HG02884 (cell line): ENCODE measurements at regions not wholly inside any gene's neighbourhood (a gene's known extent, or its start where the extent isn't known, plus 50 kb on each side); places are given as distances from the start of the nearest gene placed in this dataset.

Experiments used
- ATAC-seq: cut with Tn5 transposase; IDR thresholded peaks from one replicate; pipeline ENCODE4 v1.9.1; 2021; ENCODE audit warnings: mild to moderate bottlenecking, moderate library complexity; ENCODE audit not compliant: unreplicated experiment

DNA sequence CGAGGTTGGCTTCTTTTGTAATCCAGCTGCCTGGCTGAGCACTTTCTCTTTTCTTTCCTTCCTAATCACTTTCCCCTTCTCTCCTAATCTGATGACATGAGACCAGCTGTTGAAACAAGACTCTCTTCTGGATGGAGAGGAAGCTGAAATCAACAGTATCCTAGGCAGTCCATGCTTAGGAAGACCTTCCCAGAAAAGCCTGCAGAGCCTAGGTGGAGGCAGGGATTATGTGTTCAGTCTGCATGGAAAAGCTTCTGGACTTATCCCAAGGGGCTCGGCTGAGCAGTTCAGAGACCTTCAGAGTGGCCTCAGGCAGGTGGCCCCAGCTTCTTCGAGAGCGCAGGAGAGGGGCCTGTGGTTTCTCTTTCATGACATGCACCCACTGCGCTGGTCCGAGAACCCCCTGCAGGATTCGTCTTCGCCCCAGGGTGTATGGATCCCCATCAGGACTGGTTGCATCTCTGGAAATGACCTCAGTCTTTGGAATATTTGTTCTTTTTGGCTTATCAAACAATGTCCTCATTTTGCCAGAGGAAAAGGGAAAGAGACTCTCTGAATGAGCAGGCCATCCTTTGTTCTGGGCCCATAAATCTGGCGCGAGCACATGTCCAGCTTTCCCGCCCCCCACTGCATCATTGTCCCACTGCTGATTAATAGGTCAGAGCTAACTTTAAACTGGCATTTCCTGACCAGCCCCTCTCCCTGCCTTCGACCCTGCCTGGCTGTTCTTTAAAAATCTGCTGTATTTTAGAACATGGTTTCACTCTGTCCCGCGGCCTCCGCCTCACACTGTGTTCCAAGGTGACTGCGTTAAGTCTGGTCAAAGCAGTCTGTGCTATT lies 177.9 kb upstream of the KLF4 start:
- ATAC-seq, result no peak

DNA sequence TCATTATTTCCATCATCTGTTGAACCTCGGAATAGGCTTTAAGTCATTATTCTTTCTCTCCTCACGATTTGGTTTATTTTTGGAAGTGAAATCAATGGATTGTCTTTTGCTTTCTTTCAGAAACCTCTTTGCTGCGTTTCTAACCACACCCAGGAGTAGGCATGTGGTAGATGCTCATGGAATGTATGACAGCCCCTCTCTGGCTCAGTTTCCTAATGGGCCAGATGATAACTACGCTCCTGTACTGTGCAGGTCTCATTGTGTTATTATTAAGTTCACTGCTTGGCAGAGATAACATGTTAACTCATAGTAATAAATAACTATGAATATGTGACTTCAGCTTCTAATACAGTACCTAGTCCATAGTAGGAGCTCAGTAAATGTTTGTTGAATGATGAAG lies 175.5 kb upstream of the KLF4 start:
- no peak for ATAC-seq

DNA sequence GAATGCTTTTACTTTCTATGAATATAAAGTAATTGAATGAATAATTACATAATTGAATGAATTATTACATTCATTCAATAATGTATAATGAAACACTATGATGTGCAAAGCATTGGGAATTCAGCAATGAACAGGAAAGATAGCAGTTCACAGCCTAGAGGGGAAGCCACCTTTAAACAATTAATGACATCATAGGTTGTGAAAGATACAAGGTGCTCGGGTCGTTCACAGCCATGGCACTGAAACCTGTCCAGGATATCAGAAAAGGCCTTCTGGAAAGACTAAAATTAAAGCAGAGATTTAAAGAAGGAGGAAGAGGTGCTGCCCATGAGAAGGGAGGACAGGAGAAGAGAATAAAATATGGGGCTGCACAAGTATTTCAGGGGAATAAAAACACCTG lies 171.4 kb upstream of the KLF4 start:
- no peak for ATAC-seq

DNA sequence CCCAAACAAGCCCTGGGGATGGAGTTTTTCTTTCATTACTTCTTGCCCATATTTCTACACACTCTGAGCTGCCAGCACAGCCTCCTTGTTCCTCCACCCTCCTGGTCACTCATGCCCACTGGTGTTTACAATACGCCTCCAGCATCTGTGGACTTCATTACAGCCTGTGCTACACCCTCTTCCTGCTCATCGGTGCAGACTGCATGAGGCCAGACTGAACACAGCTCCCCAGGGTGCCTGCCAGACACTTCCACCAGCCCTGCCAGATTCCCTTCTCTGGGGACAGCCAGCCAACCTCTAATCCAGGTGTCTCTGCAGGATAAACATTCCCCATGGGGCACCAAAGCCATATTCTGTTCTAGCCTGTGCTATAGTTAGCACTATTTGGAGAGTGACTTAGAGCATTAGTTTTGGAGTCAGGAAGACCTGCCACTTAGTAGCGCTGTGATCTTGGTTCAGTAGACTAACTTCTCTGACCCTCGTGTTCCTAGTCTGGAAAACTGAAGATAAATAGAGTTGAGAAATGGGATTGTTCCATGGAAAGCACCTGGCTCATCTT lies 163.8 kb upstream of the KLF4 start:
- no peak for ATAC-seq

DNA sequence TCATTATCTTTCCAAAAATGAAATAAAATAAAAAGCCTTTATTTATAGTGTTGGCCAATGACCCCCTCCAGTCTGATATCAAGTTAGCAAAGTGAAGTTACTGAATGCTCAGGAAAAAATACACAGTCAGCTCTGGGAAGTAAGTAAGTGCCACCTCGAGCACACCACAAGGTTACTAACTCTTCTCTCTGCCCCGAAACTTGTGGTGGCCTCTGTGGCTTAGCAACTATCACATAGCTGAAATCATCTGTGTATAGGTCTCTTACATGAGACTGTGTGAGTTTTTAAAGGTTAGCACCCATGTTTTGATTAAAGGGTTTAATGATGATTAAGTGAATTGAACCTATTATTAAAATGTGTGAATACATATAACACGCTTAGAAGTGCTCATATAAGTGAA lies 161.4 kb upstream of the KLF4 start:
- no peak for ATAC-seq

DNA sequence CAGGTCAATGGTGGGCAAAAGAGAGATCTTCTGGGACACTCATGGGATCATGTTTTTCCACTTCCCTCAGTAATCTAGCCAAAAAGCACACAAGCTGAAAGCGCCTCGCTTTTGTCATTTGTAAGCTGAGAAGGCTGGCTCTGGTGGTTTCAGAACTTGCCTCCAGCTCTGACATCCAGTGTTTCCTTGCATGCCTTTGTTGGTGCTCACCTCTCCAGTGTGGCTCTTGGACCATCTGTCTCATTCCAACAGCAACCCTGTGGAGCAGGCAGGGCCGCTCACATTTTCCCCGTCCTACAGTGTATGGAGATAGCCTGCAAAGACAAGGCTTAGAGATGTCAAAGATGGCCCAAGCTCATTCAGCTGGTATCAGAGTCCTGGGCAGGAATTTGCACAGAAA lies 160.8 kb upstream of the KLF4 start:
- ATAC-seq, result no peak

DNA sequence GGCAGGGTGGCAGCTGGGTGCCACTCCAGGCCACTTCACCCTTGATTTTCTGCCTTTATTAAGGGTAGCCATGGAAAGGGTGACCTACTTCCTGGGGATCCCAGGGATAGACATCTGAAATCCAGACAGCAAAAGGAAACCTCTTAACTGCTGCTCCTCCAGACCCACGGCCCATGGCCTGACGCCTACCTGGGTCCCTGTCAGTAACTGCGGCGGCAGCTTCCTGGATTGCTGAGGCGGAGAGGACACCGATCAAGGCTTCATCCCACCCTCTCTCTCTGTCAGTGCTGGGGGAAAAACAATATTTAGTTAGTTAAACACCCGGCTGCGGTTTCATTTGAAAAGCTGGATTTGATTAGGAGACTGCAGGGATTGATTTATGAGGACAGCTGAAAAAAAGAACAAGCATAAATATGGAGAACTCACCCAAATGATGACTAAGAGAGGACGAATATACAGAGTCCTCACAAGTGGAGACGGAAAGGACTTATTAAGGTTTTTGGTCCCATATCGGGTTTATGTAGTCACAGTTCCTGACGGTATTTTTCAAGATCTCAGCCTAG lies 158.7 kb upstream of the KLF4 start:
- ATAC-seq, result no peak

DNA sequence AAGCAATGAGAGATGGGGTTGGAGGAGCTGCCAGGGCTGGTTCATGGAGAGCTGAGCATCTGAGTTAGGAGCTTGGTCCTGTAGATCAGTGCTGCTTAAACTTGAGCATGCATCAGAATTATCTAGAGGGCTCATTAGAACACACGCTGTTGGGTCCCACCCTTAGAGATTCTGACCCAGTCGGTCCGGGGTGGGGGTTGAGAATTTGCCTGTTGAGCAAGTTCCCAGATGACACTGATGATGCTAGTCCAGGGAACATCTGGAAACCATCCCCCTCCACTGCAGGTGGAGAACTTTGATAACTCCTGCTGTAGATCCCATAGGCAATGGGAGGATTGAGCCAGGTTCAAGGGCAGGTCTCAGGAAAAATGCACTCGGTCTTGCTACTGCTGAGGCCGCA lies 158.0 kb upstream of the KLF4 start:
- ATAC-seq, result no peak

DNA sequence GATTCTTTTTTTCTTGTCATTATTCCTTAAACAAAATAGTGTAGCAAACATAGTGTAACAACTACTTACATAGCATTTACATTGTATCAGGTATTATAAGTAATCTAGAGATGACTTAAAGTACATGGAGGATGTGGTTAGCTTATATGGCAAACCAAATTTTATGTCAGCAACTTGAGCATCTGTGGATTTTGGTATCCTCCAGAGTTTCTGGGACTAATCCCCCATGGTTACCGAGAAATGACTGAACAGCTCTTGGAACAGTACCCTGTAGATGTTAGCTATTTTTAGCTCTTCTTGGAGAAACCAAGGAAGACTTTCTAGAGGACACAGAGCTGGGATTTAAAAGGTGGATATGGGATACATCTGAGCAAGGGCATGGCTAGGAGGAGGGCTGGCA lies 157.6 kb upstream of the KLF4 start:
- ATAC-seq, result no peak

DNA sequence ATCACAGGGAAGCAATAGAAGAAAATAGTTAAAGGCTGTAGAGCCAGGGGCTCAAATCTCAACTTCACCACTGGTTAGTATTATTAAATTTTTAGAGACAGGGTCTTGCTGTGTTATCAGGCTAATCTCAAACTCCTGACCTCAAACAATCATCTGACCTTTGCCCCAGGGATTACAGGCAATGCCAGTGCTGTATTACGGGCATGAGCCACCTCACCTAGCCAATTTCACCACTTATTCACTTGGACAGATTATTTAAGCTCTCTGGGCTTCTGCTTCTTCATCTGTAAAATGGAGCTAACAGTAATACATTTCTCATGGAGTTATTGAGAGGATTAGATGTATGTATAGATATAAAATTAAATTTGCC lies 155.9 kb upstream of the KLF4 start:
- ATAC-seq, result no peak

DNA sequence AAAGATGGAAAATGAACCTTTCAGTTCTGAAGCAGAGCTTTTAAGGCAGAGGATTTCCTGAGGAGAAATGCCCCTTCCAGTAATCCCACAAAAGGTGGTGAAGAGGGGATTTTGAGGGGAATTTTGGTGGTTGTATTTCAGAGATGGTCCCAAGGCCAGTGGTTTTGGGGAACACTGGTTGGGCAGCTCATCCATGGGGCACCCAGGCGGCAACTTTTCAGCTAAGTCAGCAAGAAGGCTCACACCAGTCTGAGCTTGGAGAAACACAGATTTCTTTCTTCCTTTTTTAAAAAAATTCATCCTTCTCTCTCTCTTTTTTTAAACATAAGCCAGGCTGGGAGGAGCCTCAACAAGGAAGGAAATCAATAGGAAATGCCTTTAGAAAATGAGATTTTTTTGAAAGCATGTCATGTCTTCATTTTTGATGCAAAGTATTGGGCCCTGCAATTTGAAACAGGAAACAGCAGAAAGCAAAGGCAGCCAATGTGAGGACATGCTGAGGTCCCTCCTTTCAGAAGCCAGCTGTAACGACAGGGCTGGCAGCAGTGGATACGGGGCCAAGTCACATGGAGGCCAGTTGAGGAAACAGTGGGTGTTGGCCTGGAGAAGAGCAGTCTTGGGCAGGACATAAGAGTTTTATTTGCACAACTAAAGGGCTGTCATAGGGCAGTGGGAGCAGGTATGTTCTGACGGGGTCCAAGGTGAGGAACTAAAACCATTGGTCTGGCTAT lies 155.3 kb upstream of the KLF4 start:
- ATAC-seq, result no peak

DNA sequence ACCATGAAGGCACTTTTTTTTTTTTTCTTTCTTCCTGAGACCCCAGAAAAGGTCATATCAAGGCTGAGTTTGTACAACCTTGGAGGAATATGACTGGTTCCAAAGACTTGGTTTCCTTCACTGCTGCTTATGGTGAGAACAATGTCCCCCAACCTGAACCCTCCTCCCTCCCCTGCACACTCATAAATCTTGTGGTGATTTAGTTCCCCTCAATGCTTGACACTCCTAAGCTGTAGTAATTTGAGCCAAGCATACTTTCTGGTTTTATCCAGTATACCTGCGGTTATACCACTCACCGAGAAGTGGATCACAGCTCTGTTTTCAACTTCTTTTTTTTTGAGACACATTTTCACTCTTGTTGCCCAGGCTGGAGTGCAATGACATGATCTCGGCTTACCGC lies 149.9 kb upstream of the KLF4 start:
- ATAC-seq, result no peak

DNA sequence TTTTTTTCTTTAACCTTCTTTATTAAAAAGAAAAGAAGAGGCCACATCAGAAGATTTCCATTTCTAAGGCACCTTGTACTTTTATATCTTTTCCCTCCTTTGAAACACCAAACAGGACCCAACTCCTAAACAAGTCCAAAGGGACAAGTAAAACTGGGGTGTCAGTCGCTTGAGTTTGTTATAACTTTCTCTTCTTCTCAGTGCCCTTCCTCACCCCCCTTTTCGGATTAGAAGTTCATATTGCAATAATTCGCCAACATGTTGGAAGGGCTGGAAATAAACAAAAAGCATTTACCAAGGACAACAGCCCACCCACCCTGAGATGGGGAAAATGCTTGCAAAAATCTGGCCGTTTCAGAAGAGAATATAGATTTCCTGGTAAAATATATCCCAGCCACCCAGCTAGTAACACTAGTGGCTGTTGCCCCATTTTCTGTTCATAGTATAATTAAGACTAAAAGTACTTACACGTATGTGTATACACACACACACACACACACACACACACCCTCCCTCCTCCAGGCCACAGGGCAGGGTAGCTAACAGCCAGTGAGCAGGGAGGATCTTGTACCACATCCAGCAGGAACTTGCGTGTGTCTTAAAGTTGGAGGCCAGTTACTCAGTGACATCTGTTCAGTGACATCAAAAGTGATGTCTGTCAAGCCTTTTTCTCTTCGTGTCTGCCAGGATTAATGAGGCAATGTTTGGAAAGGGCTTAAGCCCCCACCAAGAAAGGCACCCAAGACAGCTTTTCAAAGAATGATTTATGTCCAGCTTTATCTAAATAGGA lies 149.1 kb upstream of the KLF4 start:
- ATAC-seq, result no peak

DNA sequence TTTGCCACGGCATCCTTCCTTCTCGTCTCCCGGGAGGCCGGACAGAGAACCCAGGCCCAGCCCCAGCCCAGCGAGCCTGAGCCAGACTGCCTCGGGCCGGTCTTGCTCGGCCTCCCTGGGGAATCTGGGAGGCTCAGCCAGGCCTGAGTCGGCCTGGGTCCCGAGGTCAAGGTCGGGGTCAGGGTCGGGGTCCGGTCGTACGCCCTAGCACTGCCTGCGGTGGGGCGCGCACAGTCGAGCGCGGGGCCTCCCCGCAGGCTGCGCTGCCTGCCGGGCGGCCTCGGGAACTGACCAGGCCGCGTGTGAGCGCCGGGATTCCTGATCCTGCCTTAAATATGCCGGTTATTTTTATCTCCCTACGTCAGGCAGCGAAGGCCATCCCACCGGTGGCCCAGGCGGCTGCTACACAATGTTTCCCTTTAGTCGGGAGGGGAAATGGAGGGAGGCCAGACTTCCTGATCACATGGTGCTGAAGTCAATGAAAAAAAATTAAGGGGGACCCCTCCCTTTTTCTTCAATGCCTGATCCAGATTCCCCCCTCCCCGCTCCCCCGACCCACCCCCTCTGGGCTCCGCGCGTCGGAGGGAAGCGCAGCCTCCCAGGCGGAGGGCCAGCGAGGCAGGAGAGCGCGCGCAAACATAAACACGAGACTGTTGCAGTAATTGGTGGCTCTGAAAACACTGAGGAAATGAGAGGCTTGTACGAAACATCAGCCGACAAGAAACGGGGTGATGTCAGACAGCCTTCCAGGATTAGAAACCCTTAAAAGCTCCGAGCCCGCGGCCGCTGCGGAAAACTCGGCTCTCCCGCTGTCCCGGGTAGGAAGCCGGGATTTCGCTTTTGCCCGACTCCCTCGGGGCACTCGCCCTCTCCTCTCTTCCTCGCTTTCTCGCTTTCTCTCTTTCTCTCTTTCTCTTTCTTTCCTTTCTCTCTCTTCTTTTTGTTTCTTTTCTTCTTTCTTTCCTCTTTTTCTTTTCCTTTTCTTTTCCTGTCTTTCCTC lies 148.2 kb upstream of the KLF4 start:
- no peak for ATAC-seq

DNA sequence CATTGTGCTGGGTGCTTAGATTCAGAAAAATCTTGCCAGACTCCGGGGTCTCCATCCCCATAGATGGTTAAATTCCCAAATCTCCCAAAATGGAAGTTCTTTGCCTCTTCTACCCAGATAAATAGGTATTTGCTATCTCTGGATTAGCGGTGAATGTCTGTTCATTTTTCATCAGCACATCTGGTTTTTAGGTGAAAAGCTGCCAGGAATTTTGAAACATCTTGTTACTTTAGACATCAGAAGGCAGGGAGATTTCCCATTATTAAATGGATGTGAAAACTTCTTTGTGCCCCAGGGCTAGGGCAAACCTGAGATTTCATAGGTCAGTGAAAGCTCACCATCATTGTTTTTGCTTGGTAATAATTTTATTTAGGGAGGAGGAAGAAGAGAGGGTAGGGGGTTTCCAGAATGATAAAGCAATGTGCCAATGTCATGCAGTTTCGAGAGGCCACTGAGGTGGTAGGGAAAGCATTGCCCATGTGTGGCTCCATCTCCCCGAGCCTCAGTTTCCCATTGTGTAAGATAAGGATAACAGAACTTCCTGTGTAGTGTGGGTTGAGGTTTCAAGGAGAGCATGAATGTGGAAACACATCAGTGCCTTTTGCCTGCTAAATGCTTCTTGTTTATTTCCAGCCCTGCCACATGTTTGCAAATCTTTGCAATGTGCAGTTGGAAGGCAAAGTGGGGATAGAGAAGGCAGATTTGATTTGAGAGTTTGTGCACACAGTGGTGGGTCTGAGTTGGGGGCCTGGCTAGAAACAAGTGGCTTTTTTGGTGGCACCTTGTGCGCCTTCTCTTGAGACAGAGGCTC lies 147.2 kb upstream of the KLF4 start:
- no peak for ATAC-seq

DNA sequence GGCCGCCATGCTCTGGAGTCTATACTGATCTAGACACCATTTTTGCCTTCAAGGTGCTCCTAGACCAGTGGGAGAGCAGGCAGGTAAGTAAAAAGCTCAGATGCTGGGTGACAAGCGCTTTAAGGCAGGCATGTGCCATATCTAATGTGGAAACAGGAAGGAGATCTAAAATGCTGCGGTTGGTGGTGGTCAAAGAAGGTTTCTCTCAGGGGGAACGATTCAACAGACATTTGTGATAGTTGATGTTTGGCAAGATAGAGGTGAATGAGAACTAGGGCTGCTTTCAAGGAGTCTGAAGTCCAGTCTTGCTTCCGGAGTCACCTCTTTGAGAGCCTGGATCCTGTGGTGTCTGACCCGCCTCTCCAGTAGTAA lies 146.2 kb upstream of the KLF4 start:
- ATAC-seq, result no peak

DNA sequence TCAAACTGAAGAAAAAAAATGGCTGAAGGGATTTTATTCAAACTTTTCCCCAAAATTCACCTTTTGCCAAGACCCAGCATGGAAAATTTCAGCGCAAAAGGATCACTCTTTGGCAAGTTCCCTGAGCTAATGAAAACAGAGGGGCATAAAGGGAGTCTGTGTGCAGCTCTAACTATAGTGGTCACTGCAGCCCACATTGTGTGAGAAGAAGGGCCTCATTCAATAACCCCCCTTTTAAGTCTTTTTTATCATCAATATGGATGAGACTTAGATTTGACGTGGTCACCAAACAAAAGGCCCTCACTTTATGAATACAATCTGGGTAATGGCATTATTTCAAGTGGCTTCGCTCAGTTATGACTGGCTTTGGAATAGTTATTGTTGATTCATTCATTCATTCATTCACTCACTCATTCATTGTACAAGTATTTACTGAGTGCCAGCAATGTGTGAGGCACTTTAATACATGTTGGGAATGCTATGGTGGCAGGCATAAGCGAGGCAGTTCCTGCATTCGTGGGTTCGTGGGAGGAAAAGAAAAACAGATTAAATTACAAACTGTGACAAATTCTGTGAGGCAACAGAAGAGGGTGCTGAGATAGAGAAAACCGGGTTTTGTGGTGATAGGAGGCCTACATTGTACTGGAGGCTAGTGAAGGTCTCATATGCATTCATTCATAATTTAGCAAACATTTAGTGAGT lies 145.7 kb upstream of the KLF4 start:
- ATAC-seq, result no peak

DNA sequence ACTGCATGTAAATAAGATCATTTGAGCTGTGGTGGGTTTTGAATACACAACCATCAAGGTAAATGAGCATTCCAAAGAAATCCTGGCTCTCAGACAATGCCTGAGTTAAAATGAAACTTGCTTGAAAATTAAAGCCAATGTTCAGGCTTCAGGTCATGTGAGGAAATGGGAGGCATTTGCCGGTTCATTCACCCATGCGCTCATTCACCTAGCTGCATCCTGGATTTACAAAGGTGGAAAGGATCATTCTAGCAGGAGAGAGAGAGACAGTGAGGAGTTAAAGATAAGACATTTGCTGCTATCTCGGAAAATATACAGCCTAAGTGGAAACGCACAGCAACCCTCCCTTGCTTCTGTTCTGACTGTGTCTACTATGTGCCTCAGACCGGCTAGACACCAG lies 143.8 kb upstream of the KLF4 start:
- no peak for ATAC-seq

DNA sequence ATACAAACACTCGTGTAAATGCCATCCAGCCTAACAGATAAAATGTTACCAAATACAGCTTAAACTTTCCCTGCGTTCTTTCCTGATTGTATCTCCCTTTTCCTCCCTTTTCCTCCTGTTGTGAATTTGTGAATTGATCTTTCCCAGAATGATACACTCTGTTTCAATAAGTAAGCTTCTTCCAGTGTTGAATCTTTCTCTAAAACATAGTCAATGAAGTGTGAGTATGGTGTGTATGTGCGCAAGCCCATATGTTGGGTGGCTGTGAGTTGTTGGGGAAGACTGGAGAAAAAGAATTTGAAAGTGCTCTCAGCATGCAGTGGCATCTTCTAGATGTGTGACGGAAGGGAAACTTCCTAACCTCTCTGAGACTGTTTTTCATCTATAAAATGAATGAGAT lies 143.1 kb upstream of the KLF4 start:
- ATAC-seq, result no peak
